ENCODE measurements at regions not wholly inside any gene's neighbourhood (a gene's known extent, or its start where the extent isn't known, plus 50 kb on each side); places are given as distances from the start of the nearest gene placed in this dataset.

DNA sequence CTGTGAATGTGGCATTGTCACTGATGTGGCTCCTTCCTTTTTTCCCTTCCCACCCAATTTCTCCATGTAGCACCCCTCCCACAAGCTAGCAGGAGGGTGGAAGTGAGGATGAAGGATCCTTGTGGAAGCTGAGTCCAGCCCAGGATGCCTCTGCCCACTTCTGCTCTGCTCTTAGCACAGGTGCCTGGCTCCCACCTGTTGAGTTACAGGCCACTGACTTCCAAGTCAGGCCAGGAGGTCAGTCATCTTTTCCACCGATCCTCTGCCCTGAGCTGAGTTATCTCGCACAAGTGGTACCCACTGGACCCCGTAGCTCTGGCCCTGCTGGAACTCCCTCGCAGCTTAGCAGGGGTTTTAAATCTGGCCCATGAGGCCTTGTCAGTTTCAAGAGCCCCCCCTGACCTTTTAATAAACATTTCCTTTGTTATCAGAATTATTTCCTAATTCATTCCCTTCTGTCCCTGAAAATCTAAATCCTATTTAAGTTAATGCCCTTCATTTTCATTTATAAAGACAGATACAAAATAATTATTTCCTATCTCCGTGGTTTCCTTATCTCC lies 125.3 kb upstream of the CADM1 start:
- intact Hi-C loops (cut with micrococcal nuclease; ENCODE audit: unreplicated experiment) = no loop called here
- Histone ChIP-seq H3K4me3 (ENCODE audit: low read depth in 2 of 2, low read length in 2 of 2) (no peak overlapping the region), H3K36me3 (ENCODE audit: control insufficient read depth, insufficient read depth, low read length) (no peaks in the 10 kb centered on the region), H3K27ac (ENCODE audit: low read length) (no peak overlapping the region), H3K27me3 (ENCODE audit: control insufficient read depth, insufficient read depth, low read length) (no peaks in the 10 kb centered on the region; the same call in 1 of the 2 replicates), H3K4me1 (ENCODE audit: control insufficient read depth, insufficient read depth, low read length) (no peaks in the 10 kb centered on the region), H3K9me3 (ENCODE audit: control insufficient read depth, insufficient read depth, low read depth, low read length) (no peaks in the 10 kb centered on the region)
- no TSS peak for BruUV-seq (replicated peaks)
- in situ Hi-C loops (cut with HindIII; ENCODE audit: low pct_unique_long_range_greater_than_20kb, low sequenced_read_pairs) = no loop called here
- no peak for ATAC-seq
- POLR2A ChIA-PET = no interaction called here
- CTCF ChIA-PET = no interaction called here
- DNase-seq (ENCODE audit: low read depth, low spot score) = no peak
- TF ChIP-seq, protein P1, sequence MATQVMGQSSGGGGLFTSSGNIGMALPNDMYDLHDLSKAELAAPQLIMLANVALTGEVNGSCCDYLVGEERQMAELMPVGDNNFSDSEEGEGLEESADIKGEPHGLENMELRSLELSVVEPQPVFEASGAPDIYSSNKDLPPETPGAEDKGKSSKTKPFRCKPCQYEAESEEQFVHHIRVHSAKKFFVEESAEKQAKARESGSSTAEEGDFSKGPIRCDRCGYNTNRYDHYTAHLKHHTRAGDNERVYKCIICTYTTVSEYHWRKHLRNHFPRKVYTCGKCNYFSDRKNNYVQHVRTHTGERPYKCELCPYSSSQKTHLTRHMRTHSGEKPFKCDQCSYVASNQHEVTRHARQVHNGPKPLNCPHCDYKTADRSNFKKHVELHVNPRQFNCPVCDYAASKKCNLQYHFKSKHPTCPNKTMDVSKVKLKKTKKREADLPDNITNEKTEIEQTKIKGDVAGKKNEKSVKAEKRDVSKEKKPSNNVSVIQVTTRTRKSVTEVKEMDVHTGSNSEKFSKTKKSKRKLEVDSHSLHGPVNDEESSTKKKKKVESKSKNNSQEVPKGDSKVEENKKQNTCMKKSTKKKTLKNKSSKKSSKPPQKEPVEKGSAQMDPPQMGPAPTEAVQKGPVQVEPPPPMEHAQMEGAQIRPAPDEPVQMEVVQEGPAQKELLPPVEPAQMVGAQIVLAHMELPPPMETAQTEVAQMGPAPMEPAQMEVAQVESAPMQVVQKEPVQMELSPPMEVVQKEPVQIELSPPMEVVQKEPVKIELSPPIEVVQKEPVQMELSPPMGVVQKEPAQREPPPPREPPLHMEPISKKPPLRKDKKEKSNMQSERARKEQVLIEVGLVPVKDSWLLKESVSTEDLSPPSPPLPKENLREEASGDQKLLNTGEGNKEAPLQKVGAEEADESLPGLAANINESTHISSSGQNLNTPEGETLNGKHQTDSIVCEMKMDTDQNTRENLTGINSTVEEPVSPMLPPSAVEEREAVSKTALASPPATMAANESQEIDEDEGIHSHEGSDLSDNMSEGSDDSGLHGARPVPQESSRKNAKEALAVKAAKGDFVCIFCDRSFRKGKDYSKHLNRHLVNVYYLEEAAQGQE (IDR thresholded peaks at IDR 0.05; ENCODE audit: insufficient read depth in 1 of 2, low read depth in 2 of 2, low read length in 1 of 2) = no peak
- TF ChIP-seq SIN3A (IDR thresholded peaks at IDR 0.05; ENCODE audit: borderline replicate concordance, insufficient read depth, low read depth, low read length) = no peak
- TF ChIP-seq, protein P2, sequence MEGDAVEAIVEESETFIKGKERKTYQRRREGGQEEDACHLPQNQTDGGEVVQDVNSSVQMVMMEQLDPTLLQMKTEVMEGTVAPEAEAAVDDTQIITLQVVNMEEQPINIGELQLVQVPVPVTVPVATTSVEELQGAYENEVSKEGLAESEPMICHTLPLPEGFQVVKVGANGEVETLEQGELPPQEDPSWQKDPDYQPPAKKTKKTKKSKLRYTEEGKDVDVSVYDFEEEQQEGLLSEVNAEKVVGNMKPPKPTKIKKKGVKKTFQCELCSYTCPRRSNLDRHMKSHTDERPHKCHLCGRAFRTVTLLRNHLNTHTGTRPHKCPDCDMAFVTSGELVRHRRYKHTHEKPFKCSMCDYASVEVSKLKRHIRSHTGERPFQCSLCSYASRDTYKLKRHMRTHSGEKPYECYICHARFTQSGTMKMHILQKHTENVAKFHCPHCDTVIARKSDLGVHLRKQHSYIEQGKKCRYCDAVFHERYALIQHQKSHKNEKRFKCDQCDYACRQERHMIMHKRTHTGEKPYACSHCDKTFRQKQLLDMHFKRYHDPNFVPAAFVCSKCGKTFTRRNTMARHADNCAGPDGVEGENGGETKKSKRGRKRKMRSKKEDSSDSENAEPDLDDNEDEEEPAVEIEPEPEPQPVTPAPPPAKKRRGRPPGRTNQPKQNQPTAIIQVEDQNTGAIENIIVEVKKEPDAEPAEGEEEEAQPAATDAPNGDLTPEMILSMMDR (IDR thresholded peaks at IDR 0.05) = no peak

DNA sequence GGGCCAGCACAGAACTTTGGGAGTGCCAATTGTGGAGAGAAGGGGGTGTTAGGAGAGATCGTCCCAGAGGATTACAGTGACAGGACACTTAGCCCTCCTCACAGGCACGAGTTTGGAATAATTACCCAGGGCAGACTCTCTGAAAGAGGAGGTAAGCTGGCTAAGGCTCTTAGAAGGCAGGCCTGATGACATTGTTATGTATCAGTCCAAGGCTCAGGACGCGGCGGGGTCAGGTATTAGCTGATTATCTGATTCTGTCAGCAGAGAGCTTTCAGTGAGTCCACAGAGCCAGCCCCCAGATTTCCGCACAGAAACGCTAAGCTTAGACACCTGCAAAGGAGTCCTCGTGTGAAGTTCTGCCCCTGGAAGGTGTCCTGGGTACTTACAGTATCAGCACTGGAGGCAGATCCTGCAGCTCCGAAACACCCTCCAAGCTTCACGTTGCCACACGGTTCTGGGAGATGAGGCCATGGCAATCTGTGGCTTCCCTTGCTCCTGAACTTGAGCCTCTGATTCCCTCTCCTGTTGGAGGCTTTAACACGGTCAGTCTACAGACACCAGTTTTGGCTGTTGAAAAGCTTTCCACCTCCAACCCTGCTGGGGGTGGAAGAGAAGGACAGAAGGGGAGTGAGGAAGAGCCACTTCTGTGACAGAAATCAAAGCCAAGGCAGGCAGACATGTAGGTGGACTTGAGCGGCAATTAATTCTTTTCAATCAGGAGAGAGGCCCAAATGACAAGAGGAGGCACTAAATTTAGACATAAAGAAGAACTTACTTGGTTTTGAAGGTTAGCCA lies 123.6 kb upstream of the CADM1 start:
- CTCF ChIA-PET = no interaction called here

More for the DNA sequence above, 123.6 kb upstream of the CADM1 start:
- intact Hi-C loops (cut with micrococcal nuclease; ENCODE audit: unreplicated experiment) (no loop called here), in situ Hi-C loops (cut with HindIII; ENCODE audit: low pct_unique_long_range_greater_than_20kb, low sequenced_read_pairs) (no loop called here)
- POLR2A ChIA-PET = no interaction called here
- no TSS peak for BruUV-seq (replicated peaks)
- ATAC-seq (no peak), DNase-seq (ENCODE audit: low read depth, low spot score) (no peak)
- TF ChIP-seq SIN3A (IDR thresholded peaks at IDR 0.05; ENCODE audit: borderline replicate concordance, insufficient read depth, low read depth, low read length) (no peak), TCF7L2 (IDR thresholded peaks at IDR 0.05; ENCODE audit: low read depth, low read length) (no peak), POLR2AphosphoS5 (IDR thresholded peaks at IDR 0.05; ENCODE audit: low read depth, low read length) (no peak)
- TF ChIP-seq, protein P1 (IDR thresholded peaks at IDR 0.05; ENCODE audit: insufficient read depth in 1 of 2, low read depth in 2 of 2, low read length in 1 of 2) = no peak
- TF ChIP-seq, protein P2 (IDR thresholded peaks at IDR 0.05) = no peak
- Histone ChIP-seq H3K4me1 (ENCODE audit: control insufficient read depth, insufficient read depth, low read length) (no peaks in the 10 kb centered on the region), H3K9me3 (ENCODE audit: control insufficient read depth, insufficient read depth, low read depth, low read length) (no peaks in the 10 kb centered on the region), H3K27ac (ENCODE audit: low read length) (no peak overlapping the region), H3K4me3 (ENCODE audit: low read depth in 2 of 2, low read length in 2 of 2) (no peak overlapping the region), H3K27me3 (ENCODE audit: control insufficient read depth, insufficient read depth, low read length) (no peaks in the 10 kb centered on the region; the same call in 1 of the 2 replicates), H3K36me3 (ENCODE audit: control insufficient read depth, insufficient read depth, low read length) (no peaks in the 10 kb centered on the region)
